Activated T-helper 2 cell treated with anti-CD3 and anti-CD28 coated beads, Interferon-gamma antibody, Interleukin-2, Interleukin-4, amounts not matched to agents 10 μg/mL and 5 μg/mL and 100 μg/mL, durations not matched to agents 14 hours and 24 hours and 36 hours (primary cell): ENCODE measurements at regions not wholly inside any gene's neighbourhood (a gene's known extent, or its start where the extent isn't known, plus 50 kb on each side); places are given as distances from the start of the nearest gene placed in this dataset.
"Not testable (repeated sequence)": the region's sequence is repeated elsewhere in the genome, so short reads cannot be mapped to it uniquely, and the experiment has no call there.

Experiments used
- DNase-seq: peaks from one replicate; pipeline ENCODE4 v3.0.0; 2021; ENCODE audit warnings: low spot score
- H3K27ac Mint-ChIP-seq: one replicate; pipeline ENCODE4 v1.8.0; 2021; ENCODE audit warnings: mixed read lengths
- H3K27me3 Mint-ChIP-seq: one replicate; pipeline ENCODE4 v1.8.0; 2021; ENCODE audit warnings: low read depth, mixed read lengths
- H3K36me3 Mint-ChIP-seq: one replicate; pipeline ENCODE4 v1.8.0; 2021; ENCODE audit warnings: low read depth, mixed read lengths
- H3K4me1 Mint-ChIP-seq: one replicate; pipeline ENCODE4 v1.8.0; 2021; ENCODE audit warnings: low read depth, mixed read lengths
- H3K4me3 Mint-ChIP-seq: one replicate; pipeline ENCODE4 v1.8.0; 2021; ENCODE audit warnings: low read depth, mild to moderate bottlenecking, moderate library complexity, mixed read lengths
- H3K9me3 Mint-ChIP-seq: one replicate; pipeline ENCODE4 v1.8.0; 2021; ENCODE audit warnings: mixed read lengths
- intact Hi-C: fragments of 100-400 bp; cut with micrococcal nuclease; formaldehyde crosslinking; loops from one replicate; pipeline ENCODE4 v1.15.1; 2023

DNA sequence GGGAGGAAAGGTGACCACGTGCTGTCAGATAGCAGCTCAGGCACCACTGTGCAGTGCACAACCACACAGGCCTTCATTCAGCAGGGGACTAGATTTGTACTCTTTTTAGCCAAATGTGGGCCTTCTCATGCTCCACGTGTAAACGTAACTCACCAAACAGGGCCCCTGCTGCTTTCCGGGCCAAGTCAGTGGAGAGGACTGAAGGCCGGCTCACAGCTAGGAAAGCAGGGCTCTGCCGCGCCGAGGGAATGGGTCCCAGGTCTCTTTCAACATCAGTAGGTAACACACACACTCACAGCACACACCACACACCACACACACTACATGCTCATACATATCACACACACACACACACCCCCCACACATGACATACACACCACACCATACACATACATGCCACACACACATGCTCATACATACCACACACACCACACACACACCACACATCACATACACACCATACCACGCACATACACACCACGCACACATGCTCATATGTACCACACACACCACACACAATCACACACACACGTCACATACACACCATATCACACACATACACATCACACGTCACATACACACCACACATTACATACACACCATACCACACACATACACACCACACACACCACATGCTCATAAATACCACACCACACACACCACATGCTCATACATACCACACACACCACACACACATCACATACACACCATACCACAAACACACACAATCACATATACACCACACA is 124.0 kb upstream of the ERG start:
- no peak overlapping the region for H3K4me3 Mint-ChIP-seq
- no peaks in the 10 kb centered on the region for H3K9me3 Mint-ChIP-seq
- no peak for DNase-seq
- H3K27me3 Mint-ChIP-seq = no peaks in the 10 kb centered on the region
- H3K27ac Mint-ChIP-seq = no peak overlapping the region
- H3K36me3 Mint-ChIP-seq = no peaks in the 10 kb centered on the region
- intact Hi-C loops = no loop called here
- H3K4me1 Mint-ChIP-seq = peaks cover 1% of the 10 kb centered on the region

DNA sequence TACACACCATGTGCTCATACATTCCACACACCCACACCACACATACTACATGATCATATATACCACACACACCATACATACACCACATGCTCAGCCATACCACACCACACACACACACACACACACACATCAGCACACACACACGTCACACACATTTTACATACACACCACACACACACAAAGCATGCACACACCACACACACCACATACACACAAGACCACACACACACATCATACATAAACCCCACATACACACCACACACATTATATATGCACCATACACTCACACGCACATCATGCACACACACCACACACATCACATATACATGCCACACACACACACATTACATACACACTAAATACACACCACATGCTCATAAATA is 124.5 kb upstream of the ERG start:
- Mint-ChIP-seq H3K9me3 (no peaks in the 10 kb centered on the region), H3K4me1 (peaks cover 1% of the 10 kb centered on the region), H3K27ac (no peak overlapping the region), H3K36me3 (no peaks in the 10 kb centered on the region), H3K4me3 (no peak overlapping the region), H3K27me3 (no peaks in the 10 kb centered on the region)
- DNase-seq = no peak
- intact Hi-C loops = no loop called here

DNA sequence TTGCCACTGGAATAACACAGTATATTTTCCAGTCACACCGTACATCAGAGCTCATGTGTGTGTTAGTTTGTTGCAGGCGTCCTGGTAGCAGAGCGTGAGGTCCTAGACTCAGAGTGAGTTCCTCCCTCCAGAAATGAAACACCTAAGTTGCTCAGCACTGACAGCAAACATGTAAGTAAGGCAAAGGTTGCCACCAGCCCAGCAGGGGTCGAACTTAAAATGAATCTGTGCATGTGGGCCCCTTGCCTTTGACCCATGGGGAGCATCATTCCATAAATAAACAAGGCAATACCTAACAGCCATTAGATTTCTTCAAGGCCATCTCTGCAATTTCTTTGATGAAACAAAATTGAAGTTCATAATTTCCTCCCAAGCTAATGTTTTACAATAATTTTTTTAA is 125.3 kb upstream of the ERG start:
- Mint-ChIP-seq H3K9me3 (no peaks in the 10 kb centered on the region), H3K27me3 (peaks cover 2% of the 10 kb centered on the region), H3K4me3 (no peak overlapping the region), H3K4me1 (peaks cover 1% of the 10 kb centered on the region), H3K27ac (no peak overlapping the region), H3K36me3 (no peaks in the 10 kb centered on the region)
- intact Hi-C loops = no loop called here
- DNase-seq = no peak

DNA sequence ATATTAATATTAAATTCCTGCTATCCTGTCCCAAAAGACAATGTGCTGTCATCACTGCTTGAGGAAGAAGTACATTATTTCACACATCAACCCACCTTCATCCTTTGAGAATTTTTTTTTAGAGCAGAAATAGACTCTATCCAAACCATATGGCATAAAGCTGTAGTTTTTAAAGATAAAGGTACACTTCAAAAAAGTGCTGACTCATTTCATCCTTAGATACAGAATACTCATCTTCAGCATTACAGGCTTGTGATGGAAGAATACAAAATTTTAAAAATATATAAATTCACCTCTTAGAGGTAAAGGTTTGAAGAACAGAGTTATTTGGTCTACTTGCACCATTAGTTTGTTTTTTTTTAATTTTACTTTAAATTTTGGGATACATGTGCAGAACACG is 126.7 kb upstream of the ERG start:
- H3K4me1 Mint-ChIP-seq = peaks cover 1% of the 10 kb centered on the region

DNA sequence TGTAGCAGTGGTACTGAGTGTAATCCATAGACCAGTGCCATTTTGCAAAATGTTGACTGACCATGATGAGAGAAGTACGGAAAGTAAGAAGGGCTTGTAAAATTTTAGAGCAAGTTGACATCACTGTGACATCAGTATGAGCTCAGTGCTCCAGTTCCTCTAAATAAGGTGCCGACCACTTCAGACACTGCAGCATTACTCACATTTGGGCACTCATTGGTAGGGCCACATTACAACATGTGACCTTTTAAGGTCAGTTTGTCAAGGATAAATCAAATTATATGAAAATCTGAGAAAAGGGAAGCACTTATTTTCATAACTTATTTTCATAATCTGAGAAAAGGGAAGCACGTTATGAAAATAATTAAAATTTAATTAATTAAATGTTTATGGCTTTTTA is 128.0 kb upstream of the ERG start:
- Mint-ChIP-seq H3K4me1 (peaks cover 1% of the 10 kb centered on the region), H3K36me3 (no peaks in the 10 kb centered on the region), H3K9me3 (peaks cover 14% of the 10 kb centered on the region), H3K27ac (no peak overlapping the region), H3K4me3 (no peak overlapping the region), H3K27me3 (peaks cover 2% of the 10 kb centered on the region)
- intact Hi-C loops = no loop called here
- DNase-seq = no peak

More for the DNA sequence above, 126.7 kb upstream of the ERG start:
- Mint-ChIP-seq H3K36me3 (no peaks in the 10 kb centered on the region), H3K4me3 (no peak overlapping the region), H3K27me3 (peaks cover 2% of the 10 kb centered on the region), H3K9me3 (peaks cover 9% of the 10 kb centered on the region), H3K27ac (no peak overlapping the region)
- intact Hi-C loops = no loop called here
- no peak for DNase-seq

DNA sequence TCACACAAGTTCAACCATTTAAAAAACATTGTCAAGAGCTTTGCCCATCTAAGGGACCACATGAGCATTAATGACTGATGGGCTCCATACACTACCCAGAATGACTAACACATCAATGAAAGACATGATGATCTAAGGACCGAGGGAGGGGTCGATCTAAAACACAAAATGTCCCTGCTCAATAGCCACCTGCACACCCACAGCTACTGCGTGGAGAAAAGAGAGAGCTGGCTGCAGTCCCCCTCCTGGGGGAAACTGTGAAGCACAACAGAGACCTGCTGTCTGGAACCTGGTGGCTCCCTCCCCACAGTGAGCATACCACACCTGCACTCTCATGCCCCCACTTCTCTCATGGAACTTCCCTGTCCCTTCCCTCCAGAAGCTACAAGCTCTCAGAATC is 130.1 kb upstream of the ERG start:
- Mint-ChIP-seq H3K27me3 (peaks cover 2% of the 10 kb centered on the region), H3K27ac (no peak overlapping the region), H3K4me3 (no peak overlapping the region), H3K36me3 (no peaks in the 10 kb centered on the region), H3K4me1 (peaks cover 1% of the 10 kb centered on the region), H3K9me3 (peaks cover 24% of the 10 kb centered on the region)
- no peak for DNase-seq
- intact Hi-C loops = no loop called here

DNA sequence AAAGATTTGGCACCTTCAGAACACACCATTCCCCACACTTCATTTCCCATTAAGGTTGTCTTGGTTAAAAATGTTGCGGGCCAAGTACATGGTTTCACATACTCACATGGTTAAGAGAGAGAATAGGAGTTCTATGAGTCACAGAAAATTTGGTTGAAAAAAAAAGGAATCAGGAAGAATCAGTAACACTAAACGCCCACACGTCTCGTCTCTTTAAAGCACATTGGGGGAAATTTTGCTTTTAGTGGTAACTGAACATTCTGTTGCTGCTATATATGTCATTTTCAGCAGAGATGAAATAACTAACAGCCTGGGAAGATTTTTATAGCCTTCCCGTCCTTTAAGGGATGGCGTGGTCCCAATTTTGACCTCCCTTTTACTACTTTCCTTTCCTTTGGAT is 132.9 kb upstream of the ERG start:
- no peak for DNase-seq
- no peaks in the 10 kb centered on the region for H3K4me1 Mint-ChIP-seq
- intact Hi-C loops = no loop called here
- H3K36me3 Mint-ChIP-seq = no peaks in the 10 kb centered on the region
- peaks cover 2% of the 10 kb centered on the region for H3K27me3 Mint-ChIP-seq
- peaks cover 44% of the 10 kb centered on the region for H3K9me3 Mint-ChIP-seq
- no peak overlapping the region for H3K27ac Mint-ChIP-seq
- H3K4me3 Mint-ChIP-seq = no peak overlapping the region

DNA sequence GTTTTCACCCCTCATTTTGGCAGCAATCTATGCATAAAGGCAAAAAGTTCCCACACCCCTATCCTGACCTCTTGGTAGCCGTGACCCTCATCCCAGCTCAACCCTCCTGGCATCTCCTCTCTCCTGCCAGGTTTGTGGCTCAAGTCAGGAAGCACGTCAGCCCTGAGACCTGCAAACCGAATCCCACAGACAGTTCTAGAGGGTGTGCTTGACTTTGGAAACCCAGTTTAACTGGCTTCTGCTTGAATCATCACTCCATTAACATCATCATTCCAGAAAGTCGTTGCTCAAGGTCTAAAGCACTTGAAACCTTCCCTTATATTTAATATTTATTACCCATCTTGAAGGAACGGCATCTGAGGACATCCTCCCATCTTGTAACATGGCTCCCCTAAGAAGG is 133.4 kb upstream of the ERG start:
- Mint-ChIP-seq H3K27me3 (peaks cover 2% of the 10 kb centered on the region), H3K36me3 (no peaks in the 10 kb centered on the region), H3K4me1 (no peaks in the 10 kb centered on the region), H3K27ac (no peak overlapping the region), H3K4me3 (no peak overlapping the region), H3K9me3 (peaks cover 47% of the 10 kb centered on the region)
- intact Hi-C loops = no loop called here
- DNase-seq = no peak

DNA sequence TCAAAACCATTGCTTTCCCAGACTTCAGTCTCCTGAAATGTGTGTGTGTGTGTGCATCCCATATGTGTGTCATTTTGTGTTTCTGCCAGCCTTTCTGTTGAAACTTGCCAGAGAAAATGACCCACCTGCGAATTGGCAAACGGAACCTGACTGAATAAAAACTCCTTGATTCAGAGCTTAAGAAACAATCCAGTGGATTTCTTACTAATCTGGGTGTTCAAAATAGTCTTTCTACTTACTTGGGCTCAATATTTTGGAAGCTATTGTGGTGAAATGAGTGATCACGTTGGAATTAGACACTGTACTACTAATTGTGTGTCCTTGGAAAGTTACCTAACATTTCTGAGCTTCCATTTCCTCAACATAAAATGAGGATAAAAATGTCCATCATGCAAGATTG is 138.9 kb upstream of the ERG start:
- intact Hi-C loops = no loop called here
- Mint-ChIP-seq H3K4me3 (no peak overlapping the region), H3K4me1 (peaks cover 8% of the 10 kb centered on the region), H3K27ac (no peak overlapping the region), H3K36me3 (peaks cover 8% of the 10 kb centered on the region), H3K9me3 (peaks cover 69% of the 10 kb centered on the region), H3K27me3 (no peaks in the 10 kb centered on the region)
- DNase-seq = no peak

DNA sequence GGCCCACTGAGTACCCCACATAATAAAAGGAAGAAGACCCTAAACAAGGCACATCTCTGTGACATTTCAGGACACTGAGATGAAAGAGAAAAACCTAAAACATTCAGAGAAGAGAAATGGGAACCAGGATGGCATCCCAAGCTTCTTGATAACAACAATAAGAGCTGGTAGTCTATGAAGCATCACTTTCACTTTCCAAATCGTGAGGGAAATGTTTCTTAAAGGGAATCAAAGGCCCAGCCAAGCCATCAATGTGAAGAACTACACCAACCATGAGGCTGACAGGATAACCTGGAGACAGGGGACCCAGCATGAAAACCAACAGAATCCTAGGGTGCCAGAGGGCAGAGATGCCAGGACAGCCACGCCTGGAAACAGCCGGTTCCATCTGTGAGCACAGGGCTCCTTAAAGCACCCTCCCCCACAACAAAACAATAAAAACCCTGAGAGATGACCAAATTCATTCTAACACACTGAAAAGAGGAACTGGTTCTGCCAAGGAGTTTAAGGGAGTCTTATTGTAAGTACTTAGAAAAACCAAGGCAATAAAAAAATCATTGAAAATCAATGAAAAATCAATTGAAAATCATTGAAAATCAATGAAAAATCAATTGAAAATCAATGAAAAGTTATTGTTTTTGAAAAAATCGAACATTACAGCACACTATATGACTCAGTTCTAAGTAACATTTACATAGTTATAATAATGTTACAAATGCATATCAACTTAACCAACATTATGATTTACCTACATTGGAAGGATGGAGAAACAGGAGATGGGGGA is 141.5 kb upstream of the ERG start:
- no peak overlapping the region for H3K27ac Mint-ChIP-seq
- H3K36me3 Mint-ChIP-seq = peaks cover 8% of the 10 kb centered on the region
- no peak overlapping the region for H3K4me3 Mint-ChIP-seq
- H3K9me3 Mint-ChIP-seq = peaks cover 52% of the 10 kb centered on the region
- intact Hi-C loops = no loop called here
- H3K27me3 Mint-ChIP-seq = no peaks in the 10 kb centered on the region
- peaks cover 8% of the 10 kb centered on the region for H3K4me1 Mint-ChIP-seq
- DNase-seq = no peak

DNA sequence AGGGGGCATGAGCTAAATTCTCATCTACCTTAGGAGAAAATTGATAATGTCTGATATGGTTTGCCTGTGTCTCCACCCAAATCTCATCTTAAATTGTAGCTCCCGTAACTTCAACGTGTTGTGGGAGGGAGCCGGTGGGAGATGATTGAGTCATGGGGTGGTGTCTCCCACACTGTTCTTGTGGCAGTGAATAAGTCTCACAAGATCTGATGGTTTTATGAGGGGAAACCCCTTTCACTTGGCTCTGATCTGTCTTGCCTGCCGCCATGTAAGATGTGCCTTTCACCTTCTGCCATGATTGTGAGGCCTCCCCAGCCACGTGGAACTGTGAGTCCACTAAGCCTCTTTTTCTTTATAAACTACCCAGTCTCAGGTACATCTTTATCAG is 142.1 kb upstream of the ERG start:
- intact Hi-C loops, H3K4me1 Mint-ChIP-seq, H3K4me3 Mint-ChIP-seq, H3K36me3 Mint-ChIP-seq, H3K27ac Mint-ChIP-seq, DNase-seq, H3K27me3 Mint-ChIP-seq: not testable (repeated sequence)
- peaks cover 47% of the 10 kb centered on the region for H3K9me3 Mint-ChIP-seq

DNA sequence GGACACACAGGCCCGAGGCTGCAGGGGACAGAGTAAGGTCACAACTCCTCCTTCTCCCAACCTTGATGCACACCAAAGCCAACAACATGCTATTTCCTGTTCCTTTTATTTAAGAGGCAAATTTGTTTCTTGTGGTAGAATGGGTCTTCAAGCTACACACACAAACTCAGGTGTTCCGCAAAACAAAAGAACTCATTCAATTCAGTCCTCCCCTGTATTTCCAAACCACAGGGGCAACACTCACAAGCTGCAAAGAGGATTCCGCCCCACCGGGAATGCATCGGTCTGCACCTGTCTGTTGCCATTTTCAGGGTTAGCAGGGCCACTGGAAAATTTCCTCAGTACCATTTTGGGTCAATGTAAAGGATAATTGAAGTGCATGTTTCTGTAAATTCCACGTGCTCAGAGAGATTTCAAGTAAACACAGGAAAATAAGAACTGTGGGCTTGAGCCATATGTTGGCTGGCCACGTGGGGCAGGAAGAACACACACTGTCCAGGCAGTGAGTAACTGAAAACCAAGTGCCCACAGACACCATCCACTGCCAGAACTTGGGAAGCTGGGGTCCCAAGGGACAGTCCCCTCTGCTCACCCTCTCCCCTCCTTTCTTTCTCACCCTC is 145.2 kb upstream of the ERG start:
- intact Hi-C loops = no loop called here
- no peak for DNase-seq
- Mint-ChIP-seq H3K27me3 (peaks cover 1% of the 10 kb centered on the region), H3K27ac (no peak overlapping the region), H3K4me1 (peaks cover 25% of the 10 kb centered on the region), H3K4me3 (no peak overlapping the region), H3K36me3 (peaks cover 8% of the 10 kb centered on the region), H3K9me3 (peaks cover 24% of the 10 kb centered on the region)

DNA sequence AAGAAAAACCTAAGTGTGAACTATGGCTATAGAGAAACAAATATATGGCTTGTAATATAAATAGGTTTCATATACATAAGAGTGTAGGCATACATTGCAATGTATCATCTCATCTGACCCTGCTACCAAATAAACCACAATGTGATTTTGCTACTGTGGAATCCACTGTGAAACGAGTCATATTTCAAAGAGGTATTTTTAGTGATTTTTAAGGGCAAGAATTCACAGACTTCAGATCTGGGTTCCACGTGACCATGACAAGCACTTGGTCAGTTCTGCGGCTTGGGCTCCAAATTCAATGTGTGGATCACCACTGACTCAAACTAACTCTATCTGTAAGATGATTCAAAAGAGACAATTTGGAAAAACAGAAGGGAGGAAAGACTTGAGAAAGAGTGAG is 147.0 kb upstream of the ERG start:
- peak overlapping the region; percentile 81 for H3K27ac Mint-ChIP-seq
- no peak overlapping the region for H3K4me3 Mint-ChIP-seq
- DNase-seq = no peak
- intact Hi-C loops = loop anchor here (5.0 kb wide), 2 partner anchors 123 to 168 kb away; no protein-coding TSS in a partner anchor
- H3K4me1 Mint-ChIP-seq = peaks cover 22% of the 10 kb centered on the region
- peaks cover 5% of the 10 kb centered on the region for H3K27me3 Mint-ChIP-seq
- peaks cover 8% of the 10 kb centered on the region for H3K36me3 Mint-ChIP-seq
- peaks cover 16% of the 10 kb centered on the region for H3K9me3 Mint-ChIP-seq
